ENCODE measurements at regions not wholly inside any gene's neighbourhood (a gene's known extent, or its start where the extent isn't known, plus 50 kb on each side); places are given as distances from the start of the nearest gene placed in this dataset.

DNA sequence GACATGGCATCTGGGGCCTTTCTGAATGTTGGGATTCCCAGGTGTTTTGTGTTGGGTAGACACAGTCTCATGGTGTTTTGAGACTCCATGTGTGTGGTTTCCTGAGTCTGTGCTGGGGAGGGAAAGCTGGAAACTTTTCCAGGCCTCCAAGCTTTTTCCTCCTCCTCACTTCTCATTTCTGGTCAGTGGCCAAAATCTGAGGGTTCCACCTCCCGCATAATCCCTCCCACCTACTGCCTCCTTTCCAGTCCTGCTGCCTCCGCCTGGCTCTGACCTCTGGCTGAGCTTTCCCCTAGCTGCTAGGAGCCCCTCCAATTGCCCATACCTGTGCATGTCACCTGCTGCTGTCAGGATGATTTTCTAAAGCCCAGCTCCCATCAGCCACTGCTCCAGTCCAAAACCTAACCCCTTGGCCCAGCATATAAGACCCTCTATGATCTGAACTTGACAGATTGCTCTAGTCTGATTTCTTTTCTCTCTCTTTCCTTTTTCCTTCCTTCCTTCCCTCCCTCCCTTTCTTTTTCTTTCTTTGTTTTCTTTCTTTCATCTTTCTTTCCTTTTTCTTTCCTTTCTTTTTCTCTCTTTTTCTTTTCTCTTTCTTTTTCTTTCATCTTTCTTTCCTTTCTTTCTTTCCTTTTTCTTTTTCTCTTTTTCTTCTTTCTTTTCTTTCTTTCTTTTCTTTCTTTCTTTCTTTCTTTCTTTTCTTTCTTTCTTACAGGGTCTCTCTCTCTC, 51.4 kb upstream of the NECTIN1 start:
- no peak for DNase-seq (ENCODE audit: extremely low spot score)
- CTCF ChIA-PET = interaction anchor here (0.9 to 1.6 kb wide), 2 partner anchors 13 to 51 kb away, joined by 4 to 7 read pairs; partner anchors contain the start of gene NECTIN1
- POLR2A ChIA-PET = interaction anchor here (0.6 kb wide), 1 partner anchor 139 kb away, joined by 4 read pairs; no protein-coding TSS in a partner anchor
- TF ChIP-seq, protein P1, sequence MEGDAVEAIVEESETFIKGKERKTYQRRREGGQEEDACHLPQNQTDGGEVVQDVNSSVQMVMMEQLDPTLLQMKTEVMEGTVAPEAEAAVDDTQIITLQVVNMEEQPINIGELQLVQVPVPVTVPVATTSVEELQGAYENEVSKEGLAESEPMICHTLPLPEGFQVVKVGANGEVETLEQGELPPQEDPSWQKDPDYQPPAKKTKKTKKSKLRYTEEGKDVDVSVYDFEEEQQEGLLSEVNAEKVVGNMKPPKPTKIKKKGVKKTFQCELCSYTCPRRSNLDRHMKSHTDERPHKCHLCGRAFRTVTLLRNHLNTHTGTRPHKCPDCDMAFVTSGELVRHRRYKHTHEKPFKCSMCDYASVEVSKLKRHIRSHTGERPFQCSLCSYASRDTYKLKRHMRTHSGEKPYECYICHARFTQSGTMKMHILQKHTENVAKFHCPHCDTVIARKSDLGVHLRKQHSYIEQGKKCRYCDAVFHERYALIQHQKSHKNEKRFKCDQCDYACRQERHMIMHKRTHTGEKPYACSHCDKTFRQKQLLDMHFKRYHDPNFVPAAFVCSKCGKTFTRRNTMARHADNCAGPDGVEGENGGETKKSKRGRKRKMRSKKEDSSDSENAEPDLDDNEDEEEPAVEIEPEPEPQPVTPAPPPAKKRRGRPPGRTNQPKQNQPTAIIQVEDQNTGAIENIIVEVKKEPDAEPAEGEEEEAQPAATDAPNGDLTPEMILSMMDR (IDR thresholded peaks at IDR 0.05; ENCODE audit: control extremely low read depth, extremely low read depth, low read depth, missing control alignments) = no peak

DNA sequence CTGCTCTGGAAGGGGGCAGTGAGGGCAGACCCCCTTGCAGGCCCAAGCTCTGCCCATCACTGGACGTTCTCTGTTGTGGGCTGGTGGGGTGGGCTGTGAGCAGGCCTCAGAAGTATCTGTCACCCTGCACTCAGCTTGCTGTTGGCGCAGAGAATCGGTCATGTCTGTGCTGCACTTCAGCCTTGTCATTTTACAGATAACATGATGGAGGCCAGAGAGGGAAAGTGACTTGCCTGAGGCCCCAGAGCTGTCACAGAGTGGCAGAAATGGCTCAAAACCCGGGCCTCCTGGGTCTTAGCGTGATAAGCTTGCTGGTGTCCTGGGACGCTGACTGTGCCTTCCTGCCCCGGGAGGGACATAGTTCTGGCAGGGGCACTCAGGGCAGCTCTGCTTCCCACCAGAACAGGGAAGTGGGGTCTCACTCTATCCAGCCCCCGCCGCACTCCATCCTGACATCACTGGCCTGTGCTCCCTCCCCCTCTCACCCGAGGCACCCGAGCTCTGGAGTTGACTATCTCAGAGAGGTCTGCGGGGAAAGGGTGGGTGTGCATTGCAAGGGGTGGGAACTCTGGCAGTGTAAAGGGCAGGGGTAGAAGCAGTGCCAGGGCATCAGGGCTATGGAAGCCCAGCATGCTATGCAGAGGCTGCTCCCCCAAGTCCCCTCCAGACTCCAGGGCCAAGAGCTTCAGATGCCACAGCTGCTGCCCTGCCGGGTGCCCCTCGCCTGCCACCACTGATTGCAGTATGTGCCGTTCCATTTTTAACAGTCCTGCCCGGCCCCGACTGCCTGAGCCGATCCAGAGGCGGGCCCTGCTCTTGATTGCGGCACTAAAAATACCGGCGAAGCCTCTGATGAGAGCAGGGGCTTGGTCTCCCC, 50.4 kb upstream of the NECTIN1 start:
- POLR2A ChIA-PET = interaction anchor here (0.6 to 0.9 kb wide), 2 partner anchors 17 to 138 kb away, joined by 4 to 5 read pairs; no protein-coding TSS in a partner anchor
- CTCF ChIA-PET = interaction anchor here (0.7 to 1.6 kb wide), 3 partner anchors 12 to 50 kb away, joined by 3 to 7 read pairs (median 4); partner anchors contain the start of gene NECTIN1

More for the DNA sequence above, 50.4 kb upstream of the NECTIN1 start:
- no peak for DNase-seq (ENCODE audit: extremely low spot score)
- TF ChIP-seq, protein P1 (IDR thresholded peaks at IDR 0.05; ENCODE audit: control extremely low read depth, extremely low read depth, low read depth, missing control alignments) = no peak
